PC-9 (cell line): ENCODE measurements at regions not wholly inside any gene's neighbourhood (a gene's known extent, or its start where the extent isn't known, plus 50 kb on each side); places are given as distances from the start of the nearest gene placed in this dataset.
"Not testable (repeated sequence)": the region's sequence is repeated elsewhere in the genome, so short reads cannot be mapped to it uniquely, and the experiment has no call there.

Experiments used
- BruUV-seq: library from RNA; stranded (reverse); fragments of 400-500 nt; replicated peaks from 2 replicates; lab custom pipeline; 2021; lab: Mats Ljungman, UMichigan
- CTCF ChIA-PET: fragments of 300-600 bp; sonication (Branson Sonifier 250); formaldehyde crosslinking; loops from one replicate; lab custom pipeline; 2022; ENCODE audit warnings: antibody characterized with exemption; lab: Charles Lee
- POLR2A ChIA-PET: fragments of 300-600 bp; sonication (Branson Sonifier 250); formaldehyde crosslinking; loops from one replicate; lab custom pipeline; 2022; ENCODE audit warnings: antibody characterized with exemption; ENCODE audit not compliant: unreplicated experiment; lab: Charles Lee
- DNase-seq, 2 experiments: peaks; one replicate each; pipeline versions ENCODE4 v3.0.0 to v3.0.0-alpha.2; 2015 to 2022; ENCODE audit warnings: mixed read lengths in 1 of 2
- H2AFZ ChIP-seq: fragments of 200-600 bp; sonication (generic); 2 replicates; pipeline ENCODE4 v1.8.1; 2017; ENCODE audit warnings: antibody characterized with exemption
- H3F3A ChIP-seq: fragments of 200-600 bp; sonication (generic); 2 replicates; pipeline ENCODE4 v1.8.1; 2017; ENCODE audit warnings: antibody characterized with exemption, mild to moderate bottlenecking, low read depth; ENCODE audit not compliant: insufficient read depth
- H3K27ac ChIP-seq: fragments of 200-600 bp; sonication (generic); 2 replicates; pipeline ENCODE4 v1.6.1; 2016; ENCODE audit warnings: mixed run types
- H3K27me3 ChIP-seq: fragments of 200-600 bp; sonication (generic); 2 replicates; pipeline ENCODE4 v1.6.1; 2016; ENCODE audit warnings: low read depth, mixed run types; ENCODE audit not compliant: insufficient read depth
- H3K36me3 ChIP-seq: fragments of 200-600 bp; sonication (generic); 2 replicates; pipeline ENCODE4 v1.6.1; 2016; ENCODE audit warnings: low read depth, mixed run types
- H3K4me1 ChIP-seq: fragments of 200-600 bp; sonication (generic); replicated peaks from 2 replicates; pipeline ENCODE4 v1.6.1; 2016; ENCODE audit warnings: mixed run types; ENCODE audit not compliant: insufficient read depth
- H3K4me2 ChIP-seq: fragments of 200-600 bp; sonication (generic); 2 replicates; pipeline ENCODE4 v1.6.1; 2017; ENCODE audit warnings: mixed run types
- H3K4me3 ChIP-seq: fragments of 200-600 bp; sonication (generic); 2 replicates; pipeline ENCODE4 v1.6.1; 2016; ENCODE audit warnings: mixed run types
- H3K79me2 ChIP-seq: fragments of 200-600 bp; sonication (generic); 2 replicates; pipeline ENCODE4 v1.6.1; 2017; ENCODE audit warnings: low read depth, mixed run types
- H3K9me2 ChIP-seq: fragments of 200-600 bp; sonication (generic); 2 replicates; pipeline ENCODE4 v1.8.1; 2017; ENCODE audit warnings: mild to moderate bottlenecking; ENCODE audit not compliant: insufficient read depth
- H3K9me3 ChIP-seq: fragments of 200-600 bp; sonication (generic); 2 replicates; pipeline ENCODE4 v1.8.1; 2016; ENCODE audit warnings: low read depth; ENCODE audit not compliant: insufficient read depth
- H4K20me1 ChIP-seq: fragments of 200-600 bp; sonication (generic); 2 replicates; pipeline ENCODE4 v1.8.1; 2017; ENCODE audit not compliant: insufficient read depth
- EZH2 ChIP-seq: fragments of 200-600 bp; sonication (generic); IDR thresholded peaks from 2 replicates; pipeline ENCODE4 v1.8.0; 2017; ENCODE audit warnings: antibody characterized with exemption, low read depth
- intact Hi-C: fragments of 100-400 bp; cut with micrococcal nuclease; formaldehyde crosslinking; loops from one replicate; pipeline ENCODE4 v1.10.0; 2022; ENCODE audit not compliant: unreplicated experiment
- TF ChIP-seq, protein P1 (sequence below): fragments of 200-600 bp; sonication (generic); conservative IDR thresholded peaks from 2 replicates; pipeline ENCODE4 v1.6.1; 2017; ENCODE audit warnings: mixed run types, antibody characterized with exemption, mild to moderate bottlenecking, moderate library complexity

DNA sequence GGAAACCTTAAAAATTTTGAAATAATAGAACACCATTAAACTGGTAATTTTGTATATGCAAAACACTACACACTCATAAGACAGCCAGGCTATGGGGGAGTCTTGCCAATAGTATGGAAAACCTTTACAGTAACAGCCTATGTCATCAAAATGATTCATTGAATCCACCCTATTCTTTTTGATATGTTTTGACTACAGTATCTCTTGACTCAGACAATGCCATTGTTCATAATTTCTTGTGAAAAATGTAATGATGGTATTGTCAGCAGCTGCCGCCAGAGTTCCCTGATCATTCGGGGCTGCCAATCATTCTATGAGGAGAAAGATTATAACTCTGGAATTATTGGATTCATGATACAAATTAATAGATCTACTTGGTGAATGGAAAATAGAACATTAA lies 101.4 kb upstream of the POC5 start:
- Histone ChIP-seq H3K4me1 (no peaks in the 10 kb centered on the region), H3K4me3 (no peak overlapping the region), H3K9me3 (no peaks in the 10 kb centered on the region), H3K9me2 (no peaks in the 10 kb centered on the region), H3K27ac (no peak overlapping the region), H3F3A (no peaks in the 10 kb centered on the region), H3K36me3 (no peaks in the 10 kb centered on the region), H4K20me1 (no peaks in the 10 kb centered on the region), H2AFZ (no peak overlapping the region), H3K4me2 (no peak overlapping the region), H3K79me2 (no peaks in the 10 kb centered on the region), H3K27me3 (peaks cover 6% of the 10 kb centered on the region; the same call in 1 of the 2 replicates)
- no TSS peak for BruUV-seq
- ChIA-PET CTCF (no interaction called here), POLR2A (no interaction called here)
- intact Hi-C loops: no loop called here
- DNase-seq: no peak
- no peak for TF ChIP-seq EZH2
- TF ChIP-seq, protein P1, sequence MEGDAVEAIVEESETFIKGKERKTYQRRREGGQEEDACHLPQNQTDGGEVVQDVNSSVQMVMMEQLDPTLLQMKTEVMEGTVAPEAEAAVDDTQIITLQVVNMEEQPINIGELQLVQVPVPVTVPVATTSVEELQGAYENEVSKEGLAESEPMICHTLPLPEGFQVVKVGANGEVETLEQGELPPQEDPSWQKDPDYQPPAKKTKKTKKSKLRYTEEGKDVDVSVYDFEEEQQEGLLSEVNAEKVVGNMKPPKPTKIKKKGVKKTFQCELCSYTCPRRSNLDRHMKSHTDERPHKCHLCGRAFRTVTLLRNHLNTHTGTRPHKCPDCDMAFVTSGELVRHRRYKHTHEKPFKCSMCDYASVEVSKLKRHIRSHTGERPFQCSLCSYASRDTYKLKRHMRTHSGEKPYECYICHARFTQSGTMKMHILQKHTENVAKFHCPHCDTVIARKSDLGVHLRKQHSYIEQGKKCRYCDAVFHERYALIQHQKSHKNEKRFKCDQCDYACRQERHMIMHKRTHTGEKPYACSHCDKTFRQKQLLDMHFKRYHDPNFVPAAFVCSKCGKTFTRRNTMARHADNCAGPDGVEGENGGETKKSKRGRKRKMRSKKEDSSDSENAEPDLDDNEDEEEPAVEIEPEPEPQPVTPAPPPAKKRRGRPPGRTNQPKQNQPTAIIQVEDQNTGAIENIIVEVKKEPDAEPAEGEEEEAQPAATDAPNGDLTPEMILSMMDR: no peak

GRCh38 chr5:75799695-75800094 lies 82.5 kb upstream of the POC5 start:
- CTCF ChIA-PET, H2AFZ ChIP-seq, H3K79me2 ChIP-seq, intact Hi-C loops, BruUV-seq, DNase-seq, H3K36me3 ChIP-seq, H3K4me1 ChIP-seq, POLR2A ChIA-PET, H3K9me2 ChIP-seq, H3K4me3 ChIP-seq, H3F3A ChIP-seq, H3K27ac ChIP-seq, H3K4me2 ChIP-seq, H4K20me1 ChIP-seq, H3K9me3 ChIP-seq, H3K27me3 ChIP-seq: not testable (repeated sequence)

- BruUV-seq, H3K36me3 ChIP-seq, intact Hi-C loops, H3K27ac ChIP-seq, DNase-seq, H3K27me3 ChIP-seq, H3K79me2 ChIP-seq, H3K4me3 ChIP-seq, H3K4me2 ChIP-seq, H2AFZ ChIP-seq, H4K20me1 ChIP-seq, H3K9me3 ChIP-seq, POLR2A ChIA-PET, H3K4me1 ChIP-seq, H3F3A ChIP-seq, H3K9me2 ChIP-seq, CTCF ChIA-PET: not testable (repeated sequence)
Observed at GRCh38 chr5:75769338-75769737, 52.1 kb upstream of the POC5 start.
